K562 (cell line): ENCODE measurements at regions not wholly inside any gene's neighbourhood (a gene's known extent, or its start where the extent isn't known, plus 50 kb on each side); places are given as distances from the start of the nearest gene placed in this dataset.
A peak's percentile ranks its signal among the peaks of the same experiment; 100 is the strongest.

Experiments
- ATAC-seq: fragments of 200-7000 bp; cut with Tn5 transposase; 3 replicates; pipeline ENCODE4 v1.9.1; 2020; ENCODE audit warnings: moderate library complexity
- BruUV-seq: library from RNA; stranded (reverse); fragments of 400-500 nt; replicated peaks from 2 replicates; lab custom pipeline; 2021; lab: Mats Ljungman, UMichigan
- CTCF ChIA-PET: fragments of 300-600 bp; formaldehyde crosslinking; extraction: SDS; loops from one replicate; lab custom pipeline; 2021; ENCODE audit warnings: low intra/inter-chr PET ratio; lab: Yijun Ruan, JAX
- POLR2A ChIA-PET: fragments of 300-600, 350-650 bp; sonication (Branson Sonifier 250); formaldehyde crosslinking; extraction: SDS; loops from one replicate; lab custom pipeline; 2021; ENCODE audit warnings: antibody characterized with exemption, inconsistent platforms; lab: Yijun Ruan, JAX
- DNase-seq, 4 experiments: peaks; one replicate each; pipeline versions ENCODE4 v3.0.0 to v3.0.0-alpha.2; 2011 to 2018; ENCODE audit warnings: low spot score in 3 of 4, mixed read lengths in 3 of 4; ENCODE audit errors: extremely low read depth in 1 of 4
- FAIRE-seq: peaks from 2 replicates; lab custom pipeline; 2011; peaks lifted over from hg19 to GRCh38; lab: Jason Lieb, UNC
- H2AFZ ChIP-seq: 2 replicates; pipeline ENCODE4 v1.6.0; 2011; ENCODE audit warnings: low read depth, low read length, control low read depth, inconsistent platforms
- H3K27ac ChIP-seq: fragments of 200-600 bp; 3 replicates; pipeline ENCODE4 v1.8.0; 2011; ENCODE audit warnings: low read depth, mild to moderate bottlenecking, control low read depth, inconsistent platforms, low read length, moderate library complexity, mixed read lengths; ENCODE audit errors: extremely low read depth
- H3K27me3 ChIP-seq, 2 experiments: fragments of 300-600 bp in 1 of 2; 2 replicates in 1 of 2; 3 replicates in 1 of 2; pipeline versions ENCODE4 v1.6.0 to v1.8.0; 2011; ENCODE audit warnings: inconsistent platforms in 2 of 2, low read length in 2 of 2, mild to moderate bottlenecking in 1 of 2, mixed read lengths in 1 of 2, moderate library complexity in 1 of 2; ENCODE audit not compliant: control insufficient read depth in 2 of 2, insufficient read depth in 2 of 2
- H3K36me3 ChIP-seq: fragments of 300-600 bp; 3 replicates; pipeline ENCODE4 v1.8.0; 2011; ENCODE audit warnings: mild to moderate bottlenecking, low read length, inconsistent platforms; ENCODE audit not compliant: control insufficient read depth, insufficient read depth
- H3K4me1 ChIP-seq, 2 experiments: fragments of 200-600 bp in 1 of 2; replicated peaks in 1 of 2; 2 replicates in 1 of 2; 3 replicates in 1 of 2; pipeline versions ENCODE4 v1.5.1 to v1.8.0; 2011; ENCODE audit warnings: inconsistent platforms in 2 of 2, low read length in 2 of 2, mild to moderate bottlenecking in 1 of 2, mixed read lengths in 1 of 2, moderate library complexity in 1 of 2; ENCODE audit not compliant: control insufficient read depth in 2 of 2, insufficient read depth in 2 of 2
- H3K4me2 ChIP-seq: 2 replicates; pipeline ENCODE4 v1.6.1; 2011; ENCODE audit warnings: low read length, control low read depth, inconsistent platforms, mixed read lengths; ENCODE audit not compliant: insufficient read depth
- H3K4me3 ChIP-seq: fragments of 200-600 bp; sonication (generic), shearing (Covaris generic); 2 replicates; pipeline ENCODE4 v1.5.1; 2016; ENCODE audit warnings: control low read depth, inconsistent platforms
- H3K79me2 ChIP-seq: fragments of 200-600 bp; 3 replicates; pipeline ENCODE4 v1.8.0; 2011; ENCODE audit warnings: low read length, inconsistent platforms; ENCODE audit not compliant: control insufficient read depth, insufficient read depth
- H3K9ac ChIP-seq, 2 experiments: 2 replicates each; pipeline versions ENCODE4 v1.6.0 to v1.6.1; 2011; ENCODE audit warnings: low read depth in 2 of 2, low read length in 2 of 2, control low read depth in 1 of 2, inconsistent platforms in 1 of 2, mild to moderate bottlenecking in 1 of 2, mixed read lengths in 1 of 2; ENCODE audit not compliant: insufficient read depth in 1 of 2
- H3K9me1 ChIP-seq: one replicate; pipeline ENCODE4 v1.6.0; 2011; ENCODE audit warnings: inconsistent platforms, mild to moderate bottlenecking, low read length, moderate library complexity; ENCODE audit not compliant: control insufficient read depth, insufficient read depth
- H3K9me3 ChIP-seq: replicated peaks from 2 replicates; pipeline ENCODE4 v1.5.1; 2011; ENCODE audit warnings: low read depth, low read length, inconsistent platforms; ENCODE audit not compliant: control insufficient read depth, insufficient read depth
- H4K20me1 ChIP-seq: replicated peaks from 2 replicates; pipeline ENCODE4 v1.6.1; 2011; ENCODE audit warnings: low read length, inconsistent platforms, mixed read lengths; ENCODE audit not compliant: control insufficient read depth, insufficient read depth
- ELF1 ChIP-seq: fragments of 200-800 bp; sonication (Bioruptor generic); IDR thresholded peaks from 2 replicates; pipeline ENCODE4 v1.6.1; 2016; ENCODE audit warnings: missing genetic modification characterization, missing compliant biosample characterization
- FOXA1 ChIP-seq: fragments of 450-650 bp; IDR thresholded peaks from 2 replicates; pipeline ENCODE4 v1.6.1; 2016; ENCODE audit warnings: mild to moderate bottlenecking, borderline replicate concordance
- GATA2 ChIP-seq: sonication (generic); formaldehyde crosslinking; IDR thresholded peaks from 2 replicates; pipeline ENCODE4 v1.4.0; 2020; ENCODE audit warnings: mild to moderate bottlenecking, missing genetic modification reagents
- MTA3 ChIP-seq: fragments of 450-650 bp; formaldehyde crosslinking; IDR thresholded peaks from 2 replicates; pipeline ENCODE4 v1.6.1; 2017; ENCODE audit warnings: mild to moderate bottlenecking, borderline replicate concordance
- RNF2 ChIP-seq: sonication (generic); IDR thresholded peaks from 2 replicates; pipeline ENCODE4 v1.6.1; 2016
- SP2 ChIP-seq: IDR thresholded peaks from 2 replicates; pipeline ENCODE4 v1.6.1; 2011; ENCODE audit warnings: mild to moderate bottlenecking, low read depth, low read length, moderate library complexity; ENCODE audit not compliant: poor library complexity, severe bottlenecking; ENCODE audit errors: extremely low read depth
- WGBS: fragments of 100-300 bp; shearing (Covaris generic); methylation state at CpG from one replicate; pipeline ENCODE4 v1.1.6; 2016; ENCODE audit warnings: low coverage, mixed read lengths; ENCODE audit not compliant: insufficient coverage; ENCODE audit errors: missing lambda C conversion rate; 5-methylcytosine and 5-hydroxymethylcytosine counted together
- in situ Hi-C: fragments of 300-500 bp; cut with MboI; formaldehyde crosslinking; loops from 4 replicates; pipeline ENCODE4 v1.15.0; 2018; ENCODE audit warnings: inconsistent platforms, mixed read lengths
- intact Hi-C: fragments of 100-400 bp; cut with micrococcal nuclease; formaldehyde crosslinking; loops from 2 replicates; pipeline ENCODE4 v1.14.2; 2022
- TF ChIP-seq, protein P1 (sequence below): fragments of 200-600 bp; sonication (generic); IDR thresholded peaks from one replicate; pipeline ENCODE4 v1.6.1; 2012; ENCODE audit warnings: mild to moderate bottlenecking, low read depth, low read length, inconsistent platforms
- TF ChIP-seq, protein P2 (sequence below), 3 experiments: IDR thresholded peaks in 2 of 3; conservative IDR thresholded peaks in 1 of 3; 2 replicates each; pipeline ENCODE4 v1.5.1; 2011 to 2012; ENCODE audit warnings: low read length in 3 of 3, mild to moderate bottlenecking in 3 of 3, control low read depth in 2 of 3, improper control_type of control experiment in 1 of 3, inconsistent platforms in 1 of 3, low read depth in 1 of 3, mixed read lengths in 1 of 3, moderate library complexity in 1 of 3; ENCODE audit not compliant: insufficient read depth in 2 of 3

DNA sequence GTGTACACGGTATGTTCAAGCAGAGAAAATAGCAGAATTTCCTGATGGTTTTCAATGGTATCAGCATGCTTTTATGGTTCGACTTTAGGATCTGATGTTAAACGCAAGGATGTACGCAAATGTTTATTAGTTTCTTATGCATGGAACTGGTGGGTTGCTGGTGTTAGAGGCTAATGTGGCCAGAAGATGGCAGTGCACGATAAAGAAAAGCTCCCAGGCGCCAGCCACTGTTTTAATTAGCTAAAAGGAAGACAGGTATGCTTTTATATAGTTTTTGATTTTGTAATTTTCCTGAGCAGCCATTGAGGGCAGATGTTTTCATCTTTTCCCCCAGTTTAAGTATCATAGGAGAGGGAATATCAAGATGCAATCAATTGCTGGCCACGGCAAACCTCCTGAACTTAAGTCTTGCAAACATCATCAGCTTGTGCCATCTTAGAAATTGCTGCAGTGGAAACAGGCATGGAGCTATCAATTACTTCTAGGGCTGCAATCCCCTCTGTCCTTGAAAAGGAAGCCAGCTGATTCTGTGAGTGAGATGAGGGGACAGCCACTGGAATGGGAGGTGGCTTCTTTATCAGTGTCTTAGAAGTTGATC, 648.5 kb upstream of the RBFOX1 start:
- Histone ChIP-seq H3K79me2 (no peaks in the 10 kb centered on the region), H2AFZ (no peak overlapping the region), H3K27ac (no peak overlapping the region), H3K4me2 (no peak overlapping the region), H3K27me3 (no peaks in the 10 kb centered on the region), H3K36me3 (no peaks in the 10 kb centered on the region), H3K9me3 (no peaks in the 10 kb centered on the region), H3K4me1 (no peaks in the 10 kb centered on the region), H3K9ac (no peak overlapping the region), H3K9me1 (no peaks in the 10 kb centered on the region), H3K4me3 (no peak overlapping the region), H4K20me1 (no peaks in the 10 kb centered on the region)
- peak; percentile 12 to 36 (median 25) for DNase-seq
- intact Hi-C loops (no loop called here), in situ Hi-C loops (loop anchor here (25.0 kb wide), 1 partner anchor 1503 kb away; no protein-coding TSS in a partner anchor)
- FAIRE-seq = peak; percentile 37
- ChIA-PET POLR2A (interaction anchor here (0.7 to 0.9 kb wide), 2 partner anchors 278 to 643 kb away, joined by 3 read pairs; no protein-coding TSS in a partner anchor), CTCF (no interaction called here)
- WGBS = 2% methylated on average over 7 of the region's 7 CpGs
- peak; percentile 65 for ATAC-seq
- no TSS peak for BruUV-seq
- TF ChIP-seq SP2 (no peak), GATA2 (no peak), RNF2 (no peak), ELF1 (tag) (no peak), MTA3 (no peak), FOXA1 (no peak)
- TF ChIP-seq, protein P1, sequence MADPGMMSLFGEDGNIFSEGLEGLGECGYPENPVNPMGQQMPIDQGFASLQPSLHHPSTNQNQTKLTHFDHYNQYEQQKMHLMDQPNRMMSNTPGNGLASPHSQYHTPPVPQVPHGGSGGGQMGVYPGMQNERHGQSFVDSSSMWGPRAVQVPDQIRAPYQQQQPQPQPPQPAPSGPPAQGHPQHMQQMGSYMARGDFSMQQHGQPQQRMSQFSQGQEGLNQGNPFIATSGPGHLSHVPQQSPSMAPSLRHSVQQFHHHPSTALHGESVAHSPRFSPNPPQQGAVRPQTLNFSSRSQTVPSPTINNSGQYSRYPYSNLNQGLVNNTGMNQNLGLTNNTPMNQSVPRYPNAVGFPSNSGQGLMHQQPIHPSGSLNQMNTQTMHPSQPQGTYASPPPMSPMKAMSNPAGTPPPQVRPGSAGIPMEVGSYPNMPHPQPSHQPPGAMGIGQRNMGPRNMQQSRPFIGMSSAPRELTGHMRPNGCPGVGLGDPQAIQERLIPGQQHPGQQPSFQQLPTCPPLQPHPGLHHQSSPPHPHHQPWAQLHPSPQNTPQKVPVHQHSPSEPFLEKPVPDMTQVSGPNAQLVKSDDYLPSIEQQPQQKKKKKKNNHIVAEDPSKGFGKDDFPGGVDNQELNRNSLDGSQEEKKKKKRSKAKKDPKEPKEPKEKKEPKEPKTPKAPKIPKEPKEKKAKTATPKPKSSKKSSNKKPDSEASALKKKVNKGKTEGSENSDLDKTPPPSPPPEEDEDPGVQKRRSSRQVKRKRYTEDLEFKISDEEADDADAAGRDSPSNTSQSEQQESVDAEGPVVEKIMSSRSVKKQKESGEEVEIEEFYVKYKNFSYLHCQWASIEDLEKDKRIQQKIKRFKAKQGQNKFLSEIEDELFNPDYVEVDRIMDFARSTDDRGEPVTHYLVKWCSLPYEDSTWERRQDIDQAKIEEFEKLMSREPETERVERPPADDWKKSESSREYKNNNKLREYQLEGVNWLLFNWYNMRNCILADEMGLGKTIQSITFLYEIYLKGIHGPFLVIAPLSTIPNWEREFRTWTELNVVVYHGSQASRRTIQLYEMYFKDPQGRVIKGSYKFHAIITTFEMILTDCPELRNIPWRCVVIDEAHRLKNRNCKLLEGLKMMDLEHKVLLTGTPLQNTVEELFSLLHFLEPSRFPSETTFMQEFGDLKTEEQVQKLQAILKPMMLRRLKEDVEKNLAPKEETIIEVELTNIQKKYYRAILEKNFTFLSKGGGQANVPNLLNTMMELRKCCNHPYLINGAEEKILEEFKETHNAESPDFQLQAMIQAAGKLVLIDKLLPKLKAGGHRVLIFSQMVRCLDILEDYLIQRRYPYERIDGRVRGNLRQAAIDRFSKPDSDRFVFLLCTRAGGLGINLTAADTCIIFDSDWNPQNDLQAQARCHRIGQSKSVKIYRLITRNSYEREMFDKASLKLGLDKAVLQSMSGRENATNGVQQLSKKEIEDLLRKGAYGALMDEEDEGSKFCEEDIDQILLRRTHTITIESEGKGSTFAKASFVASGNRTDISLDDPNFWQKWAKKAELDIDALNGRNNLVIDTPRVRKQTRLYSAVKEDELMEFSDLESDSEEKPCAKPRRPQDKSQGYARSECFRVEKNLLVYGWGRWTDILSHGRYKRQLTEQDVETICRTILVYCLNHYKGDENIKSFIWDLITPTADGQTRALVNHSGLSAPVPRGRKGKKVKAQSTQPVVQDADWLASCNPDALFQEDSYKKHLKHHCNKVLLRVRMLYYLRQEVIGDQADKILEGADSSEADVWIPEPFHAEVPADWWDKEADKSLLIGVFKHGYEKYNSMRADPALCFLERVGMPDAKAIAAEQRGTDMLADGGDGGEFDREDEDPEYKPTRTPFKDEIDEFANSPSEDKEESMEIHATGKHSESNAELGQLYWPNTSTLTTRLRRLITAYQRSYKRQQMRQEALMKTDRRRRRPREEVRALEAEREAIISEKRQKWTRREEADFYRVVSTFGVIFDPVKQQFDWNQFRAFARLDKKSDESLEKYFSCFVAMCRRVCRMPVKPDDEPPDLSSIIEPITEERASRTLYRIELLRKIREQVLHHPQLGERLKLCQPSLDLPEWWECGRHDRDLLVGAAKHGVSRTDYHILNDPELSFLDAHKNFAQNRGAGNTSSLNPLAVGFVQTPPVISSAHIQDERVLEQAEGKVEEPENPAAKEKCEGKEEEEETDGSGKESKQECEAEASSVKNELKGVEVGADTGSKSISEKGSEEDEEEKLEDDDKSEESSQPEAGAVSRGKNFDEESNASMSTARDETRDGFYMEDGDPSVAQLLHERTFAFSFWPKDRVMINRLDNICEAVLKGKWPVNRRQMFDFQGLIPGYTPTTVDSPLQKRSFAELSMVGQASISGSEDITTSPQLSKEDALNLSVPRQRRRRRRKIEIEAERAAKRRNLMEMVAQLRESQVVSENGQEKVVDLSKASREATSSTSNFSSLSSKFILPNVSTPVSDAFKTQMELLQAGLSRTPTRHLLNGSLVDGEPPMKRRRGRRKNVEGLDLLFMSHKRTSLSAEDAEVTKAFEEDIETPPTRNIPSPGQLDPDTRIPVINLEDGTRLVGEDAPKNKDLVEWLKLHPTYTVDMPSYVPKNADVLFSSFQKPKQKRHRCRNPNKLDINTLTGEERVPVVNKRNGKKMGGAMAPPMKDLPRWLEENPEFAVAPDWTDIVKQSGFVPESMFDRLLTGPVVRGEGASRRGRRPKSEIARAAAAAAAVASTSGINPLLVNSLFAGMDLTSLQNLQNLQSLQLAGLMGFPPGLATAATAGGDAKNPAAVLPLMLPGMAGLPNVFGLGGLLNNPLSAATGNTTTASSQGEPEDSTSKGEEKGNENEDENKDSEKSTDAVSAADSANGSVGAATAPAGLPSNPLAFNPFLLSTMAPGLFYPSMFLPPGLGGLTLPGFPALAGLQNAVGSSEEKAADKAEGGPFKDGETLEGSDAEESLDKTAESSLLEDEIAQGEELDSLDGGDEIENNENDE = no peak
- TF ChIP-seq, protein P2, sequence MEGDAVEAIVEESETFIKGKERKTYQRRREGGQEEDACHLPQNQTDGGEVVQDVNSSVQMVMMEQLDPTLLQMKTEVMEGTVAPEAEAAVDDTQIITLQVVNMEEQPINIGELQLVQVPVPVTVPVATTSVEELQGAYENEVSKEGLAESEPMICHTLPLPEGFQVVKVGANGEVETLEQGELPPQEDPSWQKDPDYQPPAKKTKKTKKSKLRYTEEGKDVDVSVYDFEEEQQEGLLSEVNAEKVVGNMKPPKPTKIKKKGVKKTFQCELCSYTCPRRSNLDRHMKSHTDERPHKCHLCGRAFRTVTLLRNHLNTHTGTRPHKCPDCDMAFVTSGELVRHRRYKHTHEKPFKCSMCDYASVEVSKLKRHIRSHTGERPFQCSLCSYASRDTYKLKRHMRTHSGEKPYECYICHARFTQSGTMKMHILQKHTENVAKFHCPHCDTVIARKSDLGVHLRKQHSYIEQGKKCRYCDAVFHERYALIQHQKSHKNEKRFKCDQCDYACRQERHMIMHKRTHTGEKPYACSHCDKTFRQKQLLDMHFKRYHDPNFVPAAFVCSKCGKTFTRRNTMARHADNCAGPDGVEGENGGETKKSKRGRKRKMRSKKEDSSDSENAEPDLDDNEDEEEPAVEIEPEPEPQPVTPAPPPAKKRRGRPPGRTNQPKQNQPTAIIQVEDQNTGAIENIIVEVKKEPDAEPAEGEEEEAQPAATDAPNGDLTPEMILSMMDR (IDR thresholded peaks at IDR 0.05 in 2 of 3, conservative IDR thresholded peaks at IDR 0.05 in 1 of 3; ENCODE audit: insufficient read depth in 2 of 3, low read depth in 1 of 3, low read length in 3 of 3) = peak; percentile 56 to 71 (median 58)
